ENCODE measurements at regions not wholly inside any gene's neighbourhood (a gene's known extent, or its start where the extent isn't known, plus 50 kb on each side); places are given as distances from the start of the nearest gene placed in this dataset.

- H3K9ac ChIP-seq (ENCODE audit: insufficient read depth, low read length, poor library complexity, severe bottlenecking): no peak overlapping the region
- no peak for TF ChIP-seq CTCF (IDR thresholded peaks at IDR 0.05)
- H3K4me1 ChIP-seq (ENCODE audit: control insufficient read depth in 1 of 2, insufficient read depth in 2 of 2, low read length in 2 of 2): peaks cover 12 to 17% of the 10 kb centered on the region in 2 donors
- DNase-seq: no peak
- no peaks in the 10 kb centered on the region for H3K27me3 ChIP-seq (ENCODE audit: control insufficient read depth in 2 of 2, insufficient read depth in 2 of 2, low read length in 2 of 2)
- no peak overlapping the region for H3K27ac ChIP-seq (ENCODE audit: low read depth in 1 of 2, low read length in 2 of 2)
- H4K20me1 ChIP-seq (ENCODE audit: insufficient read depth, low read length): no peaks in the 10 kb centered on the region
- Mint-ChIP-seq H3K4me1 (peaks cover 10% of the 10 kb centered on the region), H3K27me3 (ENCODE audit: low read depth in 3 of 3) (peaks cover 0 to 2% (median 2%) of the 10 kb centered on the region in 3 donors), H3K36me3 (no peaks in the 10 kb centered on the region), H3K4me3 (no peak overlapping the region), H3K27ac (no peak overlapping the region), H3K9me3 (peaks cover 2 to 8% (median 5%) of the 10 kb centered on the region in 7 donors)
- H2AFZ ChIP-seq (ENCODE audit: insufficient read depth, low read depth, low read length, poor library complexity, severe bottlenecking): no peak overlapping the region
- H3K79me2 ChIP-seq (ENCODE audit: insufficient read depth, low read length): no peaks in the 10 kb centered on the region
- WGBS (ENCODE audit: insufficient coverage): no CpG with 5 or more reads among the region's 3 CpGs
- intact Hi-C loops (cut with micrococcal nuclease): no loop called here
- no peaks in the 10 kb centered on the region for H3K36me3 ChIP-seq (replicated peaks in 1 of 2; ENCODE audit: control insufficient read depth in 1 of 2, insufficient read depth in 2 of 2, low read length in 2 of 2)
- no peak overlapping the region for H3K4me3 ChIP-seq (replicated peaks in 1 of 3; ENCODE audit: low read depth in 2 of 3, low read length in 3 of 3)
- H3K9me3 ChIP-seq (replicated peaks in 1 of 2; ENCODE audit: control insufficient read depth in 1 of 2, insufficient read depth in 1 of 2, low read length in 2 of 2): peaks cover 0 to 9% of the 10 kb centered on the region in 2 donors
- H3K4me2 ChIP-seq (replicated peaks; ENCODE audit: extremely low read depth, low read length, poor library complexity, severe bottlenecking): no peak overlapping the region
Measured at GRCh38 chr5:97544240-97544639, 361.2 kb upstream of the RIOK2 start.

DNA sequence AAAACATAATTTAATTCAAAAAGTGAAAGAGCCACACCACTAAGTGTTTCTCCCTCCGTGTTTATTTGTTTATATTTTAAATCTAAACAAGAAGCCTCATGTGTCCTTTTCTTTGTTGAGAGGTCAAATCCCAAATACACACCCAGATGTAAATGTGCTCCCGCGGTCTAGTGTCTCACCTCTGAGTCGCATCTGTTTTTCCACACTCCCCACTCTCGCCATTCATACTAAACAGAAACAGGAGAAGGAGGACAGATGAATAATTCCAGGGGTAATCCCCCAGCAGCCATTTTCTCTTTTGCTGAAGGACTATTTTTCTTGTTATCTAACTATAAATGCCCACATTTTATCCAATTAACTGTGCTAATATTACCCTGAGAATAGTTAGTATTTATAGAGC is 361.6 kb upstream of the RIOK2 start:
- Histone ChIP-seq H3K9me3 (replicated peaks in 1 of 2; ENCODE audit: control insufficient read depth in 1 of 2, insufficient read depth in 1 of 2, low read length in 2 of 2) (peaks cover 0 to 9% of the 10 kb centered on the region in 2 donors), H3K4me2 (replicated peaks; ENCODE audit: extremely low read depth, low read length, poor library complexity, severe bottlenecking) (no peak overlapping the region), H4K20me1 (ENCODE audit: insufficient read depth, low read length) (no peaks in the 10 kb centered on the region), H3K27ac (ENCODE audit: low read depth in 1 of 2, low read length in 2 of 2) (no peak overlapping the region), H3K36me3 (replicated peaks in 1 of 2; ENCODE audit: control insufficient read depth in 1 of 2, insufficient read depth in 2 of 2, low read length in 2 of 2) (no peaks in the 10 kb centered on the region), H3K79me2 (ENCODE audit: insufficient read depth, low read length) (no peaks in the 10 kb centered on the region), H3K4me3 (replicated peaks in 1 of 3; ENCODE audit: low read depth in 2 of 3, low read length in 3 of 3) (no peak overlapping the region), H3K9ac (ENCODE audit: insufficient read depth, low read length, poor library complexity, severe bottlenecking) (no peak overlapping the region), H2AFZ (ENCODE audit: insufficient read depth, low read depth, low read length, poor library complexity, severe bottlenecking) (no peak overlapping the region), H3K4me1 (ENCODE audit: control insufficient read depth in 1 of 2, insufficient read depth in 2 of 2, low read length in 2 of 2) (peaks cover 12 to 17% of the 10 kb centered on the region in 2 donors), H3K27me3 (ENCODE audit: control insufficient read depth in 2 of 2, insufficient read depth in 2 of 2, low read length in 2 of 2) (no peaks in the 10 kb centered on the region)
- Mint-ChIP-seq H3K36me3 (no peaks in the 10 kb centered on the region), H3K9me3 (peaks cover 2 to 8% (median 5%) of the 10 kb centered on the region in 7 donors), H3K27me3 (ENCODE audit: low read depth in 3 of 3) (peaks cover 0 to 2% (median 2%) of the 10 kb centered on the region in 3 donors), H3K4me3 (no peak overlapping the region), H3K4me1 (peaks cover 10% of the 10 kb centered on the region), H3K27ac (no peak overlapping the region)
- 90% methylated on average over 2 of the region's 5 CpGs for WGBS (ENCODE audit: insufficient coverage)
- intact Hi-C loops (cut with micrococcal nuclease): no loop called here
- no peak for TF ChIP-seq CTCF (IDR thresholded peaks at IDR 0.05)
- no peak for DNase-seq
